Transverse colon (tissue), 4 donors: ENCODE measurements at regions not wholly inside any gene's neighbourhood (a gene's known extent, or its start where the extent isn't known, plus 50 kb on each side); places are given as distances from the start of the nearest gene placed in this dataset.

ENCODE experiments used
- EP300 ChIP-seq: sonication (generic); formaldehyde crosslinking; IDR thresholded peaks from one replicate; pipeline ENCODE4 v1.6.1; 2017; ENCODE audit warnings: antibody characterized with exemption, low read depth
- POLR2A ChIP-seq: fragments of 450-650 bp; IDR thresholded peaks from one replicate; pipeline ENCODE4 v1.6.1; 2016; ENCODE audit warnings: antibody characterized with exemption, mild to moderate bottlenecking, moderate library complexity
- POLR2AphosphoS5 ChIP-seq, 3 donors: sonication (generic); formaldehyde crosslinking; IDR thresholded peaks; one replicate each; pipeline ENCODE4 v1.6.1; 2016; ENCODE audit warnings: antibody characterized with exemption in 3 of 3
- TF ChIP-seq, protein P1 (sequence below), 5 experiments: fragments of 200-600 bp in 3 of 5; fragments of 450-650 bp in 2 of 5; sonication (generic) in 3 of 5; IDR thresholded peaks; 1 replicate in 2 of 5; 2 replicates in 3 of 5; pipeline ENCODE4 v1.5.1; 2016 to 2017; ENCODE audit warnings: antibody characterized with exemption in 5 of 5, inconsistent platforms in 3 of 5, mild to moderate bottlenecking in 2 of 5, moderate library complexity in 1 of 5

DNA sequence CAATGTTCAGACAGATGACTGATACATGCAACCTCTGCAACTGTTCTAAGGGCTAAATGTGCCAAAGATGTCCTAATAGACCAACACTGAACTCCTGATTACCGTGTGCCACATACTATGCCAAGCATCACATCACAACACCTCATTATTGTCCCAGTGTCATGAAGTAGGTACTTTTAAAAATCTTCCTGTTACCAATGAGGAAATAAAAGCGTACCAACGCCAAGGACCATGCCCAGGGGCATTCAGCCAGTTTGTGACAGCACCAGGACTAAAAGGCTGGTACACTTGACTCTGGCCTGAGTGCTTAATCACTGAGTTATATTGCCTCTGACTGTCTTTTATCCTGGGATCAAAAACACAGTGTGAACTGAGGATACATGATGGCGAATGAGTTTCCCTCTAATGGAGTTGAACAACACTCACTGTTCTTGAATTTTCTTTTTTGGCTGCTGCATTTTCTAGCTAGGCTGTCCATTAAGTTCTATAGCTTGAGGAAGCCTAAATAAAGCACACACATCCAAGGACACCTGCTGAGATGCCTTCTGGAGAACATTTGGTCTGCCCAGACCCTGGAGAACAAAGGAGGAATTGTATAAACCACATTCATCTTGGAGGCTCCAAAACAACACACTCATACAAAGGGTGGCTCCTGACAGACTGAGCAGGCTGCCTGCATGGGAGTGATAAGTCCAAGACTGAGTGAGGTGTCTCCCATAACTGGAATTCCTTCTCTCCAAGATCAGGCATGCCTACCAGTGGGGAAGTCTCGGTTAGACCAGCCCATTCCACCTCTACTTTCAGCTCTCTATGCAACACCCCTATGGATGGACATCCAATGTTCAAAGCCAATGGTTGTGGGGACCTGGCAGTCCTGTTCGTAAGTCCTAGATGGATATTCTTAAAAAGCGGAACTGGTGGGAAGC lies 126.7 kb upstream of the PRICKLE2 start:
- TF ChIP-seq, protein P1, sequence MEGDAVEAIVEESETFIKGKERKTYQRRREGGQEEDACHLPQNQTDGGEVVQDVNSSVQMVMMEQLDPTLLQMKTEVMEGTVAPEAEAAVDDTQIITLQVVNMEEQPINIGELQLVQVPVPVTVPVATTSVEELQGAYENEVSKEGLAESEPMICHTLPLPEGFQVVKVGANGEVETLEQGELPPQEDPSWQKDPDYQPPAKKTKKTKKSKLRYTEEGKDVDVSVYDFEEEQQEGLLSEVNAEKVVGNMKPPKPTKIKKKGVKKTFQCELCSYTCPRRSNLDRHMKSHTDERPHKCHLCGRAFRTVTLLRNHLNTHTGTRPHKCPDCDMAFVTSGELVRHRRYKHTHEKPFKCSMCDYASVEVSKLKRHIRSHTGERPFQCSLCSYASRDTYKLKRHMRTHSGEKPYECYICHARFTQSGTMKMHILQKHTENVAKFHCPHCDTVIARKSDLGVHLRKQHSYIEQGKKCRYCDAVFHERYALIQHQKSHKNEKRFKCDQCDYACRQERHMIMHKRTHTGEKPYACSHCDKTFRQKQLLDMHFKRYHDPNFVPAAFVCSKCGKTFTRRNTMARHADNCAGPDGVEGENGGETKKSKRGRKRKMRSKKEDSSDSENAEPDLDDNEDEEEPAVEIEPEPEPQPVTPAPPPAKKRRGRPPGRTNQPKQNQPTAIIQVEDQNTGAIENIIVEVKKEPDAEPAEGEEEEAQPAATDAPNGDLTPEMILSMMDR (IDR thresholded peaks at IDR 0.05), result no peak
- no peak for TF ChIP-seq POLR2A
- no peak for TF ChIP-seq POLR2AphosphoS5 (IDR thresholded peaks at IDR 0.05)
- no peak for TF ChIP-seq EP300
